C4-2B (cell line): ENCODE measurements at regions not wholly inside any gene's neighbourhood (a gene's known extent, or its start where the extent isn't known, plus 50 kb on each side); places are given as distances from the start of the nearest gene placed in this dataset.
A peak's percentile ranks its signal among the peaks of the same experiment; 100 is the strongest.

Experiments
- H3K27ac ChIP-seq: fragments of 450-650 bp; 2 replicates; pipeline ENCODE4 v1.5.1; 2017
- CTCF ChIP-seq: fragments of 450-650 bp; conservative IDR thresholded peaks from 2 replicates; pipeline ENCODE4 v1.5.1; 2017; ENCODE audit warnings: mild to moderate bottlenecking
- ZFX ChIP-seq: fragments of 450-650 bp; IDR thresholded peaks from 2 replicates; pipeline ENCODE4 v1.6.1; 2017

DNA sequence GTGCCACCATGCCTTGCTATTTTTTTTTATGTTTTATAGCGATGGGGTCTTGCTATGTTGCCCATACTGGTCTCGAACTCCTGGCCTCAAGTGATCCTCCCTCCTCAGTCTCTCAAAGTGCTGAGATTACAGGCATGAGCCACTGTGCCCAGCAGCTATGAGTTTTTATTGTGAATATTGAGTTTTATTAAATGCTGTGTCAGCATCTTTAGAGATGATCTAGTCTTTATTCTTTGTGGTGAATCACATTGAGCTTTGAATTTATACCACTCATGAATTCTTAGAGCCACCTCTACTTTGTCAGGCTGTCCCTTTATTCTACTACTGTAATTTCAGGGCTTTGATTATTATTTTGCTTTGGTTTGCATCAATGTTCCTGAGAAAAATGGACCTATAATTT lies 428.3 kb downstream of the BTBD3 start:
- TF ChIP-seq ZFX (no peak), CTCF (no peak)
- H3K27ac ChIP-seq, result no peak overlapping the region

GRCh38 chr20:12353842-12354241 lies 436.1 kb downstream of the BTBD3 start:
- no peak overlapping the region for H3K27ac ChIP-seq
- TF ChIP-seq CTCF, result no peak
- no peak for TF ChIP-seq ZFX

GRCh38 chr20:12354725-12355124 lies 437.0 kb downstream of the BTBD3 start:
- H3K27ac ChIP-seq, result no peak overlapping the region
- no peak for TF ChIP-seq CTCF
- no peak for TF ChIP-seq ZFX

DNA sequence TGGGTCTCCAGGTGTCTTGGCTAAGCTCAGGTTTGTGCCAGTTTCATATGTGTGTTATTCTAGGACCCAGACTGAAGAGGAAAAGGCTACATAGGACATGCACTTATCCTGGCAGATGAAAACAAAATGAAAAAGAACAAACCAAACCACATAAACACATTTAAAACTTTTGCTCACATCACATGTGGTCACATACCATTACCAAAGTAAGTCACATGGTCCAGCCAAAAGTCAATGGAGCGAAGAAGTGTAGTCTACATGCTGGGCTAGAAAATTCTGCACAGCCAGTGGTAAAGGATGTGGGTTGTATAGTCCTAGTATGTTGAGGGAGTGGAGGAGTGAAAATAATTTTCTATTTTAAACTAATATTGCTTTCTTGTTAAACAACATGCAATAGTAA lies 437.5 kb downstream of the BTBD3 start:
- H3K27ac ChIP-seq, result no peak overlapping the region
- TF ChIP-seq ZFX, result no peak
- TF ChIP-seq CTCF, result no peak

DNA sequence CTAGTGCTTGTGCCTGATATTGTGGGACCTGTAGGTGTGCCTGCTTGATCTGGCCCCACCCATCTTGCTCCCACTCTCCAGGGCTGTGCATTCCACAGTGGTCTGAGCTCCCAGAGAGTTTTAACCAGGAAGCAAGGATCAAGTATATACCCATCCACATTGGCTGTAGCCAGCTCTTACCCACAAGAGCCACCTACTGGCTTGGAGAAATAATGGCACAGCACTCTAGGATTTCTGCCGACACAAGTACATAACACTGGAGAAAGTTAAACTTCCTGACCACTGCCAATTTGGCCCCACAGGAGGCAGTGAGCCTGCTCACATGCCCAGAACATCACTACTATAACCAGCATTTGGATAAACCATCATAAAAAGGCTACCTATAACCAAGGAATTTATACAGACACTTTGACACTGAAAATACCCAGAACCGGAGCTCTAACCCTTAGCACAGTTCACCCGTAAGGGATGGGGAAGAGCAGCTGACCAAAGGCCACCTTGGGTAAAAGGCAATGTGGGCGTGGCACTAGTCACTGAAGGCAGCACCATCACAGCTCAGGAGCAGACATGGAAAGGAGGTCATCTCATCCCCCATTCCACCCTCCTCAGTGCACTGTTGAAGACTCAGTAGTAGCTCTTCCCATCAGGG lies 440.4 kb downstream of the BTBD3 start:
- TF ChIP-seq ZFX (no peak), CTCF (peak; percentile 37)
- no peak overlapping the region for H3K27ac ChIP-seq

DNA sequence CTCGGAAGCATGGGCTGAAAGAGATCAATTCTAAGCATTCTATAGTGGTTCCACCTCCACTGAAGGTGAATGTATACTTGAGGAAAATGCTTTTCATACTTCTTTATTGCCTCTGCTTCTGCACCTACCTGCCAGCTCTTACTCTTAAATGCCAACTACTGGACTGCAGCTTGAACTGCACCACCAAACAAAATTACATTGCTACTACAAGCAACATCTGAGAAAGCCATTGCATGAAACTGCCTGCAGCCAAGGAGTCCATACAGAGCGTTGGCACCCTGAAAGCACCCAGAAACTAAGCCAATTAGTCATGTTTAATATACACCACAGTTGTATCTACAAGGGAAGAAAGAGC lies 440.9 kb downstream of the BTBD3 start:
- no peak overlapping the region for H3K27ac ChIP-seq
- TF ChIP-seq CTCF (no peak), ZFX (no peak)

GRCh38 chr20:12371990-12372389 lies 454.3 kb downstream of the BTBD3 start:
- no peak overlapping the region for H3K27ac ChIP-seq

More at GRCh38 chr20:12371990-12372389, 454.3 kb downstream of the BTBD3 start:
- TF ChIP-seq CTCF (no peak), ZFX (no peak)
